Astrocyte of the hippocampus (primary cell): ENCODE measurements at regions not wholly inside any gene's neighbourhood (a gene's known extent, or its start where the extent isn't known, plus 50 kb on each side); places are given as distances from the start of the nearest gene placed in this dataset.
"Not testable (repeated sequence)": the region's sequence is repeated elsewhere in the genome, so short reads cannot be mapped to it uniquely, and the experiment has no call there.

Experiments
- DNase-seq: peaks from one replicate; pipeline ENCODE4 v3.0.0; 2011; ENCODE audit warnings: low read depth, low spot score

GRCh38 chr16:48684148-48684547 lies 74.2 kb upstream of the N4BP1 start:
- DNase-seq, result no peak

GRCh38 chr16:48682971-48683370 lies 73.0 kb upstream of the N4BP1 start:
- DNase-seq, result no peak

GRCh38 chr16:48681520-48681919 lies 71.5 kb upstream of the N4BP1 start:
- no peak for DNase-seq

GRCh38 chr16:48680881-48681280 lies 70.9 kb upstream of the N4BP1 start:
- no peak for DNase-seq

GRCh38 chr16:48676836-48677235 lies 66.9 kb upstream of the N4BP1 start:
- no peak for DNase-seq

GRCh38 chr16:48668184-48668583 lies 58.2 kb upstream of the N4BP1 start:
- DNase-seq, result not testable (repeated sequence)

- DNase-seq, result no peak
Observed at GRCh38 chr16:48659940-48660339, 50.0 kb upstream of the N4BP1 start.
